ENCODE measurements at regions not wholly inside any gene's neighbourhood (a gene's known extent, or its start where the extent isn't known, plus 50 kb on each side); places are given as distances from the start of the nearest gene placed in this dataset.

- TF ChIP-seq CTCF (IDR thresholded peaks at IDR 0.05) (no peak), EZH2 (IDR thresholded peaks at IDR 0.05; ENCODE audit: borderline replicate concordance, insufficient read depth, low read depth, low read length, poor library complexity, severe bottlenecking) (no peak)
These were observed 1445.6 kb downstream of the TBC1D22A start for GRCh38 chr22:48207919-48208535.
